ENCODE measurements at regions not wholly inside any gene's neighbourhood (a gene's known extent, or its start where the extent isn't known, plus 50 kb on each side); places are given as distances from the start of the nearest gene placed in this dataset.

DNA sequence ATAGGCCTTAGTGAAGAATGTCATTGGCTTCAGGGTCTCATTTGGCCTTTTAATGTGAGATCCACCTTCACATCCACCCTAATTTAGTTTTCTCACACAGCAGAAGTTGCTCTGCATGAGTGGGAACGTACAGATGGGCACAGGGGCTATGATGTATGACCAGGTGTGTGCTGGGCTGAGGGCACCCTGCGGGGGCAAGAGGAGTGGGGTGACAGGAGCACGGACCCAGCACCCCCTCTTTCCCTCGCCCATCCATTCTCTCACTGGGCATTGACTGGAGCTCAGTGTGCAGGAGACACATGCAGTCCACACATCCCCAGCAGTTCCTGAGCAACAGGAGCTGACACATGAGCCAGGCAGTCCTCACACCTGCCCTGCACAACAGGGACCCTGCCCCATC lies 95.1 kb upstream of the PPP2R2D start:
- no peaks in the 10 kb centered on the region for H3K79me1 ChIP-seq (replicated peaks; ENCODE audit: low read length, poor library complexity, severe bottlenecking)
- no peak for DNase-seq
- no peaks in the 10 kb centered on the region for H3K9me3 ChIP-seq (ENCODE audit: control insufficient read depth, low read length)
- WGBS, result 75% methylated on average over 3 of the region's 4 CpGs
- H3K27me3 ChIP-seq (ENCODE audit: control insufficient read depth in 1 of 2, insufficient read depth in 1 of 2, low read length in 2 of 2), result no peaks in the 10 kb centered on the region
- no peak overlapping the region for H3K4ac ChIP-seq (ENCODE audit: low read depth in 1 of 2, low read length in 2 of 2)
- no peak overlapping the region for H2BK5ac ChIP-seq (ENCODE audit: low read depth, low read length, poor library complexity, severe bottlenecking)
- H3K23ac ChIP-seq (ENCODE audit: low read length in 2 of 2), result no peak overlapping the region
- no peak overlapping the region for H3K18ac ChIP-seq (ENCODE audit: low read depth in 1 of 2, low read length in 2 of 2)
- no peak overlapping the region for H3K9ac ChIP-seq (ENCODE audit: low read length)
- no peaks in the 10 kb centered on the region for H3K4me1 ChIP-seq (ENCODE audit: control insufficient read depth, insufficient read depth, low read depth, low read length)
- H3K36me3 ChIP-seq (ENCODE audit: control insufficient read depth in 1 of 2, insufficient read depth in 2 of 2, low read depth in 1 of 2, low read length in 2 of 2), result no peaks in the 10 kb centered on the region
- no peak overlapping the region for H2AK5ac ChIP-seq (ENCODE audit: low read length, severe bottlenecking)
- H3K4me3 ChIP-seq (ENCODE audit: insufficient read depth in 1 of 2, low read depth in 1 of 2, low read length in 2 of 2), result no peak overlapping the region
- H3K4me2 ChIP-seq (ENCODE audit: low read length, poor library complexity, severe bottlenecking), result no peak overlapping the region
- no peak overlapping the region for H2BK12ac ChIP-seq (ENCODE audit: low read length in 2 of 2)
- H2BK120ac ChIP-seq (ENCODE audit: low read depth, low read length), result no peak overlapping the region
- H3K27ac ChIP-seq (ENCODE audit: low read length, poor library complexity, severe bottlenecking), result no peak overlapping the region
- no peak overlapping the region for H4K8ac ChIP-seq (ENCODE audit: low read length)
- H2BK15ac ChIP-seq (ENCODE audit: low read depth, poor library complexity, severe bottlenecking), result no peak overlapping the region
- H4K91ac ChIP-seq (ENCODE audit: low read length), result no peak overlapping the region
- no peak overlapping the region for H2AFZ ChIP-seq (ENCODE audit: low read depth, low read length)
- no peak overlapping the region for H3K14ac ChIP-seq (ENCODE audit: low read length in 2 of 2)

DNA sequence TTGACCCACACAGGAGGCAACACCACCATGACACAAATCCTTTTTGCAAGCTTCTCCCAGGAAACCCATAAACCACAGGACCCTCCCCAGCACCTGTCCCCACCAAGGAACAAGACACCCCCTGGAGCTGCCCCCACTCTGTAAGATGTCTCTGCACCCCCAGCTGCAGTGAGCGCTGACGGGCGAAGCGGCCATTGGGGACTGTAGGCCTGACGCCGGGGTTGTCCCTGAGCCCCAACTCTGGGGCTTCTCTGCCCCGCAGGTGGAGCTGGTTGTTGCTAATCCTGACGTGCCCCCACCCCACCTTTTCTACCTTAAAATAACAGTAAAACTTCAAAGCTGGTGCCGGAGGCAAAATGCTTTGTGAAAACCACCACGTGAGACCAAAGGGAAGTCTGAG lies 94.7 kb upstream of the PPP2R2D start:
- Histone ChIP-seq H3K4me1 (ENCODE audit: control insufficient read depth, insufficient read depth, low read depth, low read length) (no peaks in the 10 kb centered on the region), H3K27ac (ENCODE audit: low read length, poor library complexity, severe bottlenecking) (no peak overlapping the region), H2BK5ac (ENCODE audit: low read depth, low read length, poor library complexity, severe bottlenecking) (no peak overlapping the region), H2BK120ac (ENCODE audit: low read depth, low read length) (no peak overlapping the region), H3K18ac (ENCODE audit: low read depth in 1 of 2, low read length in 2 of 2) (no peak overlapping the region), H3K23ac (ENCODE audit: low read length in 2 of 2) (no peak overlapping the region), H3K9me3 (ENCODE audit: control insufficient read depth, low read length) (no peaks in the 10 kb centered on the region), H3K4me2 (ENCODE audit: low read length, poor library complexity, severe bottlenecking) (no peak overlapping the region), H2AK5ac (ENCODE audit: low read length, severe bottlenecking) (no peak overlapping the region), H4K91ac (ENCODE audit: low read length) (no peak overlapping the region), H2BK12ac (ENCODE audit: low read length in 2 of 2) (no peak overlapping the region), H3K9ac (ENCODE audit: low read length) (no peak overlapping the region), H3K36me3 (ENCODE audit: control insufficient read depth in 1 of 2, insufficient read depth in 2 of 2, low read depth in 1 of 2, low read length in 2 of 2) (no peaks in the 10 kb centered on the region), H3K4me3 (ENCODE audit: insufficient read depth in 1 of 2, low read depth in 1 of 2, low read length in 2 of 2) (no peak overlapping the region), H2BK15ac (ENCODE audit: low read depth, poor library complexity, severe bottlenecking) (no peak overlapping the region), H3K4ac (ENCODE audit: low read depth in 1 of 2, low read length in 2 of 2) (no peak overlapping the region), H2AFZ (ENCODE audit: low read depth, low read length) (no peak overlapping the region), H3K14ac (ENCODE audit: low read length in 2 of 2) (no peak overlapping the region), H3K79me1 (replicated peaks; ENCODE audit: low read length, poor library complexity, severe bottlenecking) (no peaks in the 10 kb centered on the region), H3K27me3 (ENCODE audit: control insufficient read depth in 1 of 2, insufficient read depth in 1 of 2, low read length in 2 of 2) (no peaks in the 10 kb centered on the region), H4K8ac (ENCODE audit: low read length) (no peak overlapping the region)
- WGBS, result 76% methylated on average over 10 of the region's 10 CpGs
- no peak for DNase-seq

GRCh38 chr10:131806646-131807317 lies 94.0 kb upstream of the PPP2R2D start:
- Histone ChIP-seq H3K4me1 (ENCODE audit: control insufficient read depth, insufficient read depth, low read depth, low read length) (no peaks in the 10 kb centered on the region), H2AK5ac (ENCODE audit: low read length, severe bottlenecking) (no peak overlapping the region), H3K36me3 (ENCODE audit: control insufficient read depth in 1 of 2, insufficient read depth in 2 of 2, low read depth in 1 of 2, low read length in 2 of 2) (no peaks in the 10 kb centered on the region), H3K4me2 (ENCODE audit: low read length, poor library complexity, severe bottlenecking) (no peak overlapping the region), H3K9me3 (ENCODE audit: control insufficient read depth, low read length) (no peaks in the 10 kb centered on the region), H3K23ac (ENCODE audit: low read length in 2 of 2) (no peak overlapping the region), H2BK5ac (ENCODE audit: low read depth, low read length, poor library complexity, severe bottlenecking) (no peak overlapping the region), H3K79me1 (replicated peaks; ENCODE audit: low read length, poor library complexity, severe bottlenecking) (no peaks in the 10 kb centered on the region), H3K14ac (ENCODE audit: low read length in 2 of 2) (no peak overlapping the region), H3K9ac (ENCODE audit: low read length) (no peak overlapping the region), H3K4ac (ENCODE audit: low read depth in 1 of 2, low read length in 2 of 2) (no peak overlapping the region), H3K18ac (ENCODE audit: low read depth in 1 of 2, low read length in 2 of 2) (no peak overlapping the region), H2BK15ac (ENCODE audit: low read depth, poor library complexity, severe bottlenecking) (no peak overlapping the region), H2BK12ac (ENCODE audit: low read length in 2 of 2) (no peak overlapping the region), H3K27ac (ENCODE audit: low read length, poor library complexity, severe bottlenecking) (no peak overlapping the region), H4K8ac (ENCODE audit: low read length) (no peak overlapping the region), H2BK120ac (ENCODE audit: low read depth, low read length) (no peak overlapping the region), H4K91ac (ENCODE audit: low read length) (no peak overlapping the region), H3K4me3 (ENCODE audit: insufficient read depth in 1 of 2, low read depth in 1 of 2, low read length in 2 of 2) (no peak overlapping the region), H2AFZ (ENCODE audit: low read depth, low read length) (no peak overlapping the region), H3K27me3 (ENCODE audit: control insufficient read depth in 1 of 2, insufficient read depth in 1 of 2, low read length in 2 of 2) (no peaks in the 10 kb centered on the region)
- DNase-seq, result no peak
- 68% methylated on average over 23 of the region's 24 CpGs for WGBS

GRCh38 chr10:131808370-131808930 lies 92.4 kb upstream of the PPP2R2D start:
- Histone ChIP-seq H3K4ac (ENCODE audit: low read depth in 1 of 2, low read length in 2 of 2) (no peak overlapping the region), H2BK5ac (ENCODE audit: low read depth, low read length, poor library complexity, severe bottlenecking) (no peak overlapping the region), H3K36me3 (ENCODE audit: control insufficient read depth in 1 of 2, insufficient read depth in 2 of 2, low read depth in 1 of 2, low read length in 2 of 2) (no peaks in the 10 kb centered on the region), H2BK12ac (ENCODE audit: low read length in 2 of 2) (no peak overlapping the region), H2BK15ac (ENCODE audit: low read depth, poor library complexity, severe bottlenecking) (no peak overlapping the region), H2BK120ac (ENCODE audit: low read depth, low read length) (no peak overlapping the region), H3K27me3 (ENCODE audit: control insufficient read depth in 1 of 2, insufficient read depth in 1 of 2, low read length in 2 of 2) (no peaks in the 10 kb centered on the region), H3K79me1 (replicated peaks; ENCODE audit: low read length, poor library complexity, severe bottlenecking) (no peaks in the 10 kb centered on the region), H3K18ac (ENCODE audit: low read depth in 1 of 2, low read length in 2 of 2) (no peak overlapping the region), H3K4me1 (ENCODE audit: control insufficient read depth, insufficient read depth, low read depth, low read length) (no peaks in the 10 kb centered on the region), H2AFZ (ENCODE audit: low read depth, low read length) (no peak overlapping the region), H3K14ac (ENCODE audit: low read length in 2 of 2) (no peak overlapping the region), H2AK5ac (ENCODE audit: low read length, severe bottlenecking) (no peak overlapping the region), H3K23ac (ENCODE audit: low read length in 2 of 2) (no peak overlapping the region), H3K9me3 (ENCODE audit: control insufficient read depth, low read length) (no peaks in the 10 kb centered on the region), H3K4me2 (ENCODE audit: low read length, poor library complexity, severe bottlenecking) (no peak overlapping the region), H3K4me3 (ENCODE audit: insufficient read depth in 1 of 2, low read depth in 1 of 2, low read length in 2 of 2) (no peak overlapping the region), H3K27ac (ENCODE audit: low read length, poor library complexity, severe bottlenecking) (no peak overlapping the region), H4K8ac (ENCODE audit: low read length) (no peak overlapping the region), H3K9ac (ENCODE audit: low read length) (no peak overlapping the region), H4K91ac (ENCODE audit: low read length) (no peak overlapping the region)
- 80% methylated on average over 10 of the region's 10 CpGs for WGBS
- DNase-seq, result no peak
